NCI-H345 treated with DMSO at 0.1 percent for 48 hours (cell line): ENCODE measurements at regions not wholly inside any gene's neighbourhood (a gene's known extent, or its start where the extent isn't known, plus 50 kb on each side); places are given as distances from the start of the nearest gene placed in this dataset.
"Not testable (repeated sequence)": the region's sequence is repeated elsewhere in the genome, so short reads cannot be mapped to it uniquely, and the experiment has no call there.

Experiments
- DNase-seq: peaks from one replicate; lab custom pipeline; 2025; ENCODE audit not compliant: unreplicated experiment; lab: John Stamatoyannopoulos, UW

- no peak for DNase-seq
Observed at GRCh38 chr3:87796843-87797185, 262.0 kb downstream of the CGGBP1 start.

- no peak for DNase-seq
Observed at GRCh38 chr3:87796137-87796842, 262.5 kb downstream of the CGGBP1 start.

GRCh38 chr3:87795701-87796100, 263.1 kb downstream of the CGGBP1 start:
- no peak for DNase-seq

GRCh38 chr3:87793337-87793877, 265.4 kb downstream of the CGGBP1 start:
- DNase-seq = no peak

GRCh38 chr3:87792534-87793336, 266.1 kb downstream of the CGGBP1 start, which contains the start of gene HTR1F:
Gene HTR1F (plus strand): TSS chr3:87792706.
- DNase-seq = no peak

- no peak for DNase-seq
Observed at GRCh38 chr3:87792198-87792533, 266.6 kb downstream of the CGGBP1 start.

GRCh38 chr3:87791248-87792027, 267.4 kb downstream of the CGGBP1 start:
- no peak for DNase-seq

- DNase-seq = not testable (repeated sequence)
Observed at GRCh38 chr3:87789049-87789448, 269.8 kb downstream of the CGGBP1 start.

- no peak for DNase-seq
Observed at GRCh38 chr3:87788516-87788915, 270.3 kb downstream of the CGGBP1 start.

- no peak for DNase-seq
Observed at GRCh38 chr3:87780811-87781210, 278.0 kb downstream of the CGGBP1 start.

GRCh38 chr3:87778876-87779275, 279.9 kb downstream of the CGGBP1 start:
- DNase-seq = no peak

- no peak for DNase-seq
Observed at GRCh38 chr3:87771337-87772192, 287.2 kb downstream of the CGGBP1 start.

- no peak for DNase-seq
Observed at GRCh38 chr3:87766721-87767120, 292.1 kb downstream of the CGGBP1 start.

GRCh38 chr3:87765256-87765655, 293.5 kb downstream of the CGGBP1 start:
- no peak for DNase-seq

- DNase-seq = no peak
Observed at GRCh38 chr3:87761795-87762194, 297.0 kb downstream of the CGGBP1 start.

GRCh38 chr3:87761341-87761740, 297.5 kb downstream of the CGGBP1 start:
- DNase-seq = no peak

- no peak for DNase-seq
Observed at GRCh38 chr3:87756616-87757015, 302.2 kb downstream of the CGGBP1 start.

GRCh38 chr3:87755852-87756251, 303.0 kb downstream of the CGGBP1 start:
- DNase-seq = no peak

- no peak for DNase-seq
Observed at GRCh38 chr3:87742250-87742649, 316.6 kb downstream of the CGGBP1 start.

- DNase-seq = not testable (repeated sequence)
Observed at GRCh38 chr3:87740894-87741293, 317.9 kb downstream of the CGGBP1 start.

GRCh38 chr3:87737817-87738216, 321.0 kb downstream of the CGGBP1 start:
- DNase-seq = not testable (repeated sequence)
